Putamen (tissue), 1 donor: ENCODE measurements at regions not wholly inside any gene's neighbourhood (a gene's known extent, or its start where the extent isn't known, plus 50 kb on each side); places are given as distances from the start of the nearest gene placed in this dataset.

Experiments used
- DNase-seq: peaks from one replicate; pipeline ENCODE4 v3.0.0-alpha.2; 2016; ENCODE audit warnings: low spot score

- DNase-seq, result no peak
These were observed 723.9 kb downstream of the FAT4 start for GRCh38 chr4:126038502-126039144.

- no peak for DNase-seq
These were observed 731.4 kb downstream of the FAT4 start for GRCh38 chr4:126046081-126046614.

DNA sequence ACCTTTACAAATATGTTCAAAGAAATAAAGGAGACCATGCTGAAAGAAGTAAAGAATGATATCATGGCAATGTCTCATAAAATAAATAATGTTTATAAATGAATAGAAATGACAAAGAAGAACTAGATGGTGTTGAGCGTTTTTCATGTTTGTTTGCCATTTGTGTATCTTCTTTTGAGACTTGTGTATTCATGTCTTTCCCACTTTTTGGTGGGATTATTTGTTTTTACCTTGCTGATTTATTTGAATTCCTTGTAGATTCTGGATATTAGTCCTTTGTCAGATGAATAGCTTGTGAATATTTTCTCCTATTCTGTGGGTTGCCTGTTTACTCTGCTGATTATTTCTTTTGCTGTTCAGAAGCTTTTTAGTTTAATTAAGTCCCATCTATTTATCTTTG is 732.4 kb downstream of the FAT4 start:
- no peak for DNase-seq

DNA sequence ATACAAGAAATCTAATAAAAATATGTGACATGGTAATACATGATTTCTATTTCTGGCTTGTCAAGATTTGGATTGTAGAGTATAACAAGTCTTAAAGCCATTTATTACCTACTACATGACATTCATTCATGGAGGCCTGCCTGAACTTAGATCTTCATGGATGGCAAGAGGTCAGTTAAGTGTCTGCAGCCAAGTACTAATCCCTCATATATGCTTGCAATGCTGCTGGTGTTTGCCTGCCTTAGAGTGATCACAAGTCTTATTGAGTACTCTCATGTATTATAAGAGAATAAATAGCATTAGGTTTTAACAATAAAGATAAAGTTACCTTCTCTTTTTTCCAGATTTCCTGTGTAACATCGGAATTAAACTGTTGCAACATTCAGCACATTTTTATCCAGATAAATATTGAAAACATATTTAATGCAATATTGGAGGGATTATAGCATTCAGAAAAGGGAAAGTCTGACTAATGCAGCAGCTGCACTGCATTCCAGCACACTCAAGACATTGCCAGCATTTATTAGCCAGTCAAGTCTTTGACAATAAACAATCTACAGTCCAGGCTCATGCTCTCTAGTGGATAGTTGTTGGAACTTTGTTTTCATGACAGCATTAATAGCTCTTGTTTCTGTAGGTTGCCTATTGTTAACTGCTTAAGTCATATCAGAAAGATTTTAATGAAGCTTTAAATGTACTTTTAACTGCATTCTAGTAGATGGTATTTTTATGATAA is 737.1 kb downstream of the FAT4 start:
- peak; percentile 74 for DNase-seq

GRCh38 chr4:126056116-126056650 is 741.4 kb downstream of the FAT4 start:
- DNase-seq, result no peak

GRCh38 chr4:126057371-126057770 is 742.6 kb downstream of the FAT4 start:
- no peak for DNase-seq

GRCh38 chr4:126058596-126058995 is 743.8 kb downstream of the FAT4 start:
- no peak for DNase-seq

DNA sequence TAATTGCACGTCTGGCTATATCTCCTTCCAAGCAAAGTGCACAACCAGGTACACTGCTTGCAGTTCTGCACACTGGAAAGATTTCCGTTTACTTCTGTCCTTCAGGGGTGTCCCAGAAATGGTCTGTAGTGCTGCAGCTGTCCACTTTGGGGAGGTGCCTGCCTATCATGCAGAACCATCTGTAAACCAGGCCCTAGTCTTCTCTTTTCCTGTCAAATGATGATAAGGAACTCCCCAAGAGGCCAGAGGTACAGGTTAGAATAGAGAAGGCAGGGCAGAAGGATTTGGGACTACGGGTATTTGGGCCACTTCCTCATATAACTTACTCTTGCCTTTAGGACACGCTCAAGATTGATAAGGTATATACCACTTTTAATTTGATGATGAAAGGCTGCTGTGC is 746.9 kb downstream of the FAT4 start:
- no peak for DNase-seq

GRCh38 chr4:126065016-126065415 is 750.3 kb downstream of the FAT4 start:
- DNase-seq, result no peak

DNA sequence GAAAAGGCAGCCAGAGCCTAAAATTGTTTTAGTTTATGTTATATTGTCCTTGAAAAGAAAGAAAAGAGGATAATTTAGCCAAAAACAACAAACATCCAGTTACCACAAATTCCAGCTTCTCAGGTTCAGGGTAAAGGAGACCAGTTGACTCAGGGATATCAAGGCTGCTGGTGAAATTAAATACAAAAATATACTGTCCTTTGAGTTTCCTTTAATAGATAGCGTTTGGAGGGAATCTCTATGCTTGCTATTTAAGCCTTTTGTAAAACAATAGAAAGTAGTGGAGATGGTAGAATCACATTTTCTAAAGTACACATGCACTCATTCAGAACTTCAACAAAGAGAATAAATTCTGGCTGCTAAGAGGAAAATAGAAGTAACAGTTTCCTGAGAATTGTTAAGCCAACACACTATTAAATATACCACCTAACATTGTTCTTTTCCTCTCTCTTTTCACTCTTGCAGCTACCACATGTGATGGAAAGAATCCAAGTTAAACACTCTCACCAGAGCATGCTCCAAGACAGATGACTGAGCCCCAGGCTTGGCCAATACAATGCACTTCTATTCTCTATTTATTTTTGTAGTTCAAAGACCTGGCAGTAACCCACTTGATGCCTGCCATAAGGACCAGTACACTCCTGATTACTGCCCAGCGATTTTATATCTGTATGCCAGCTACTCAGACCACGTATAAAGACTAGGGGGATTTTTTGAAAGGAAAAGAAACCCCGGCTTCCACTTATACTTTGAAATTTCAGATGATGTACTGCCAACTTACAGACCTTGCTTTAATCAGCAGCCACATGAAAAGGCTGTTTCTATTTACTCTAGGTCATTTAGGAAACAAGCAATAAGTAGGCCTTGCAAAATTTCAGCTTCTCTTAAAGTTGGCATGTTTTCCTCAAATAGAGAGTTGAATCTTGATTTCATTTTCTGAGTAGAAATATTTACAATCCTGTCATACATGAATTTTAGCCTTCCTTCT is 756.9 kb downstream of the FAT4 start:
- peak; percentile 59 for DNase-seq

DNA sequence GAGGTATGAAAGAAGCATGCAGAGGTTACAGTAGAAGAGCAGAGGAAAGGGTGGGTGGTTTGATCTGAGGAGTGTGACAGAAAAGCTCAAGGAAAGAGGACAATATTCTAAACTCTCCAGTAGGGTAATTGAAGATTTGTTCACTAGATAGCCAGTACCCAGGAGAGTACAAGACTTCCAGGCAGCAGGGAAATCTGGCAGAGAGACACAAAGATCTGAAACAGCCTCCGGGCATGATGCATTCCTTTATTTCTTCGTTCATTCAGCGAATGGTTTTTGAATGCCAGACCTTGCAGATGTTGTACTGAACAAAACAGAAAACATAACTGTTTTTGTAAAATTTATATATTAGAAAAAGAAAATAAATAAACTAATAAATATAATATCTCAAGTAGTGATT is 766.6 kb downstream of the FAT4 start:
- no peak for DNase-seq

- DNase-seq, result no peak
These were observed 771.3 kb downstream of the FAT4 start for GRCh38 chr4:126086041-126086440.

DNA sequence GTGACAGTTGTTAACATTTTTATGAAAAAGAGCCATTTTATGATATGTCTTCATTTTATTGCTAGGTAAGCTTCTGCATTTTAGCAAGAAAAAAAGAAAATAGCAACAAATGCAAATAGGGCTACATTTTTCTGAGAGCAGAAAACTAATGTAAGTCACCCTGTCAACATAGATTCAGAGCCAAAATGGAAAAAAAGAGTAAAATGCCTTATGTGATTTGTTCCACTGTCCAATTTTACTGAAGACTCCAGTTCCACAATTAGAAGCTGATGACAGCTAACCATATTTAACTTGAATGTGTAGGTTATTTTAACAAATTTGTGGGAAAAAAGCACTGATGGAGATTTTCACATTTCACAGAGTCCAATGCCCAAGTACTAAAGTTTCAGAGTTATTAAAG is 772.3 kb downstream of the FAT4 start:
- no peak for DNase-seq

DNA sequence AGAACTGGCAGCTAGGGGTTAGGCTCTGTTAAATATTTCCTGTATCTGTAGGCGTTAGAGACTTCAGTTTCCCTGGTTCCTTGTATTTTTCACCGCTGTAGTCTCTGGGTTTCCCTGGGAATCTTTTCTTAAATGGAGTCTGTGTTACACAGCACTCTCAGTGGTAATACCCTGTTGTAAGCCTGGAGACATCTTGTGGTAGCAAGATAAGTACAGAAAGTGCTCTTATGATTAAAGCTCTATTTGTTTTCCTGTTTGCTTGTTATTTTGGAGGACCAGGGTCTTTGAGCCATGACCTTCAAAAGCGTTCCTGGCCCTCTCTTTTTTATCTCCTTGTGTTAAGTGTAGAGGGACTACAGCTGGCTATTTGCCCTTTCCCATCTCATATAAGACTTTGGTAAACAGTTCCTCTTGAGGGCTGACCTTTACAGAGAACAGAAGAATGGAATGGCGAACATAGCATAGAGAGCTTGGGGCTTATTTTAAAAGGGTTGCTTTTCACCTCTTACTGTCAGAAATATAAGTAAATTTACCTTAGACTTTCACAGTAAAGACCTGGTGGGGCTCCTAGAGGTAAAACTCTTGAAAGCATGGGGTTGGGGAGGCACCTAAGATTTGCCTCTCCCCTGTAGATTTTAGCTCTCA is 782.5 kb downstream of the FAT4 start:
- DNase-seq, result no peak

DNA sequence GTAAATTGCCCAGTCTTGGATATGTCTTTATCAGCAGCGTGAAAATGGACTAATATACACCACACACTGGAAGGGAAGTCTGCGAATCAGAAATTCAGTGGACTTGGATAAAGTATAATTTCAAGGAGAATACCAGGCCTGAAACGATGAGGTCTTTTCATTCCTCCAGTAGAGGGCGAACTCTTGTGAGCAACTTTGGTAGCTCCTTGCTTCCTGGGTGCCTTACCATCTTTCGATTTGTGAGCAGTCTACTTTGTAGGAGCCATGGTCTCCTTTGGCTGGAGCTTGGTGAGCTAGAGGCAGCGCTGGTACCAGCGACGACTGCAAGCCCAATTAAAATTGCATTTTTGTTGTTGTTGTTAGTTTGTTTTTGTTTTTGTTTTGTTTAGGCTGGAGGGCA is 791.9 kb downstream of the FAT4 start:
- DNase-seq, result no peak

DNA sequence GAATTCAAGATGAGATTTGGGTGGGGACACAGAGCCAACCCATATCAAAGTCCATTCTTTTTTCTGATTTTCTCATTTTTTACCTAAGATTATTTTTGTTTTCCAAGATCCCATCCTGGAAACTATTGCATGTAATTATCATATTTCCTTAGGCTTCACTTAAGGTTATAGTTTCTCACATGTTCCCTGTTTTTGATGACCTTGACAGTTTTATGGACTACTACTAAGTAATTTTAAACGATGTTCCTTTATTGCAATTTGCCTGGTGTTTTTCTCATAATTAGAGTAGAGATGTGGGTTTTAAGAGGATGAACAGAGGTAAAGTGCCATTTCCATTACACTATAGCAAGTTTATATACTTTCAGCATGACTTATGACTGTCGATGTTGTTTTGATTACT is 795.1 kb downstream of the FAT4 start:
- DNase-seq, result no peak

- no peak for DNase-seq
These were observed 798.3 kb downstream of the FAT4 start for GRCh38 chr4:126113058-126113457.

GRCh38 chr4:126123611-126124325 is 809.0 kb downstream of the FAT4 start:
- DNase-seq, result no peak

DNA sequence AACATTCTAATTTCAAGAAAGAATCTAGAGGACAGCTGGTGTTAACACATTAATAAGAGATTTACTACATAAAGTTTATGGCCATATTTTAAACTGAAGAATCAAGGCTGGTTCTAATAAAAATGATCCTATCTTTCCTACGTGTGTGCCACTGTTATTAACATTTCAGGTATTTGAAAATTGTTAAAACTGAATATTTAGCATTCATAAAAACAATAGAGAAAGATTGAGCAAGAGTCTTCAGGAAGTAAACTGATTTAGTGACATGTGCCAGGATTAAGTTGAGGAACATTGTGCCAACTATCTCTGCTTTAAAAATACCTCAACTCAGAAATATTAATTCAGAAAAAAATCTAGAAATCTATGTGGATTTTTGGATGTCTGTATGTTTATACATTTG is 810.1 kb downstream of the FAT4 start:
- DNase-seq, result no peak

GRCh38 chr4:126130215-126130614 is 815.5 kb downstream of the FAT4 start:
- DNase-seq, result no peak
